Keratinocyte (primary cell): ENCODE measurements at regions not wholly inside any gene's neighbourhood (a gene's known extent, or its start where the extent isn't known, plus 50 kb on each side); places are given as distances from the start of the nearest gene placed in this dataset.

Experiments
- DNase-seq: peaks from one replicate; pipeline ENCODE4 v3.0.0-alpha.2; 2011; ENCODE audit warnings: low read depth, missing footprints, low spot score
- FAIRE-seq: peaks from 2 replicates; lab custom pipeline; 2011; peaks lifted over from hg19 to GRCh38; lab: Jason Lieb, UNC
- H2AFZ ChIP-seq: 2 replicates; pipeline ENCODE4 v1.6.0; 2012; ENCODE audit warnings: low read length, control low read depth, inconsistent platforms; ENCODE audit not compliant: control insufficient read depth
- H3K27ac ChIP-seq: 2 replicates; pipeline ENCODE4 v1.5.1; 2011; ENCODE audit warnings: low read length; ENCODE audit not compliant: control insufficient read depth, insufficient read depth
- H3K27me3 ChIP-seq: 3 replicates; pipeline ENCODE4 v1.6.0; 2011; ENCODE audit warnings: low read length; ENCODE audit not compliant: control insufficient read depth, insufficient read depth; ENCODE audit errors: extremely low read depth
- H3K36me3 ChIP-seq, 2 experiments: 2 replicates in 1 of 2; 3 replicates in 1 of 2; pipeline ENCODE4 v1.5.1; 2011; ENCODE audit warnings: low read length in 2 of 2, mild to moderate bottlenecking in 1 of 2; ENCODE audit not compliant: control insufficient read depth in 2 of 2, insufficient read depth in 2 of 2; ENCODE audit errors: extremely low read depth in 1 of 2
- H3K4me1 ChIP-seq: 3 replicates; pipeline ENCODE4 v1.5.1; 2011; ENCODE audit warnings: low read length; ENCODE audit not compliant: control insufficient read depth, insufficient read depth; ENCODE audit errors: extremely low read depth
- H3K4me2 ChIP-seq: 3 replicates; pipeline ENCODE4 v1.6.0; 2011; ENCODE audit warnings: low read depth, low read length; ENCODE audit not compliant: control insufficient read depth, insufficient read depth; ENCODE audit errors: extremely low read depth
- H3K4me3 ChIP-seq, 3 experiments: fragments of 200-600 bp in 1 of 3; sonication (generic) in 1 of 3; 2 replicates in 2 of 3; 3 replicates in 1 of 3; pipeline ENCODE4 v1.5.1; 2011 to 2016; ENCODE audit warnings: low read length in 3 of 3, mild to moderate bottlenecking in 3 of 3, control low read depth in 2 of 3, inconsistent platforms in 1 of 3, low read depth in 1 of 3, mixed read lengths in 1 of 3, mixed run types in 1 of 3, moderate library complexity in 1 of 3; ENCODE audit not compliant: control insufficient read depth in 2 of 3, insufficient read depth in 2 of 3; ENCODE audit errors: extremely low read depth in 1 of 3
- H3K79me2 ChIP-seq: 2 replicates; pipeline ENCODE4 v1.6.0; 2012; ENCODE audit warnings: low read length; ENCODE audit not compliant: control insufficient read depth, insufficient read depth
- H3K9ac ChIP-seq: 3 replicates; pipeline ENCODE4 v1.6.0; 2011; ENCODE audit warnings: low read length; ENCODE audit not compliant: control insufficient read depth, insufficient read depth; ENCODE audit errors: extremely low read depth
- H3K9me1 ChIP-seq: 3 replicates; pipeline ENCODE4 v1.6.0; 2011; ENCODE audit warnings: low read length; ENCODE audit not compliant: control insufficient read depth, insufficient read depth; ENCODE audit errors: extremely low read depth
- H3K9me3 ChIP-seq: 2 replicates; pipeline ENCODE4 v1.5.1; 2012; ENCODE audit warnings: low read depth, low read length; ENCODE audit not compliant: control insufficient read depth
- H4K20me1 ChIP-seq: 3 replicates; pipeline ENCODE4 v1.6.0; 2011; ENCODE audit warnings: low read length; ENCODE audit not compliant: control insufficient read depth, insufficient read depth; ENCODE audit errors: extremely low read depth
- CTCF ChIP-seq, 3 experiments: IDR thresholded peaks in 1 of 3; conservative IDR thresholded peaks in 1 of 3; optimal IDR thresholded peaks in 1 of 3; 2 replicates in 2 of 3; 3 replicates in 1 of 3; pipeline versions ENCODE3 to v1.5.1; 2011; ENCODE audit warnings: low read length in 3 of 3, mild to moderate bottlenecking in 3 of 3, moderate library complexity in 2 of 3, control low read depth in 1 of 3, inconsistent platforms in 1 of 3; ENCODE audit not compliant: insufficient read depth in 2 of 3; ENCODE audit errors: extremely low read depth in 1 of 3
- EZH2 ChIP-seq: IDR thresholded peaks from one replicate; pipeline ENCODE4 v1.6.1; 2012; ENCODE audit warnings: inconsistent platforms, mild to moderate bottlenecking, low read length, moderate library complexity
- dilution Hi-C: fragments of 300-500 bp; cut with MboI; formaldehyde crosslinking; loops from one replicate; pipeline ENCODE4 v1.7.0; 2020; ENCODE audit warnings: low sequenced_read_pairs; ENCODE audit not compliant: extremely low pct_ligation_motif_present

- no peak for DNase-seq
- dilution Hi-C loops = no loop called here
Observed at GRCh38 chr20:52829111-52829510, 143.0 kb upstream of the TSHZ2 start.

DNA sequence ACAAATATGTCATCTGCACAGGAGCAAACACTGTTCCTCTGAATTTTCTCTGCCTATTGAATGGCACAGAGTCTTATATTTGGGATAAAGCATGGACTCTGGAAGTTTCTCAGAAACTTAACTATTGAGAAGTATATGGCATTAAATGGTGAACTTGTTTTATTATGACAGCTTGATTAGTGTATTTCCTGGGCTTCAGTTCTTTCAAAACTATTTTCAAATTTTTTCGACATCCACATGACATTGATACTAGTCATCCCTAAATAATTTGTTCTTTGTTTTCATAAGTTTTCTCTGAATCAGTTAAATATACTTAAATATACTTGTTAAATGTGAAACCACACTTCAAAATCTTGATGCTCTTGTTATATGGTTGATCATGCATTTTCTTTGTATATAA, 144.0 kb upstream of the TSHZ2 start:
- DNase-seq = no peak

More at GRCh38 chr20:52829111-52829510, 143.0 kb upstream of the TSHZ2 start:
- Histone ChIP-seq H2AFZ (no peak overlapping the region), H3K4me3 (no peak overlapping the region), H3K9ac (no peak overlapping the region), H3K4me2 (no peak overlapping the region), H3K9me3 (no peaks in the 10 kb centered on the region), H4K20me1 (no peaks in the 10 kb centered on the region), H3K4me1 (no peaks in the 10 kb centered on the region), H3K79me2 (no peaks in the 10 kb centered on the region), H3K27me3 (no peaks in the 10 kb centered on the region), H3K36me3 (no peaks in the 10 kb centered on the region), H3K9me1 (no peaks in the 10 kb centered on the region), H3K27ac (no peak overlapping the region)
- TF ChIP-seq CTCF (optimal IDR thresholded peaks at IDR 0.05 in 1 of 3, IDR thresholded peaks at IDR 0.05 in 1 of 3, conservative IDR thresholded peaks at IDR 0.05 in 1 of 3; ENCODE audit: extremely low read depth in 1 of 3, insufficient read depth in 2 of 3, low read length in 3 of 3) (no peak), EZH2 (no peak)
- no peak for FAIRE-seq

More for the DNA sequence above, 144.0 kb upstream of the TSHZ2 start:
- Histone ChIP-seq H3K27me3 (no peaks in the 10 kb centered on the region), H3K9me3 (no peaks in the 10 kb centered on the region), H3K9ac (no peak overlapping the region), H4K20me1 (no peaks in the 10 kb centered on the region), H3K4me1 (no peaks in the 10 kb centered on the region), H3K27ac (no peak overlapping the region), H3K79me2 (no peaks in the 10 kb centered on the region), H3K4me2 (no peak overlapping the region), H3K36me3 (no peaks in the 10 kb centered on the region), H2AFZ (no peak overlapping the region), H3K4me3 (no peak overlapping the region), H3K9me1 (no peaks in the 10 kb centered on the region)
- FAIRE-seq = no peak
- dilution Hi-C loops = no loop called here
- TF ChIP-seq EZH2 = no peak
- TF ChIP-seq CTCF (optimal IDR thresholded peaks at IDR 0.05 in 1 of 3, IDR thresholded peaks at IDR 0.05 in 1 of 3, conservative IDR thresholded peaks at IDR 0.05 in 1 of 3; ENCODE audit: extremely low read depth in 1 of 3, insufficient read depth in 2 of 3, low read length in 3 of 3) = no peak
